Heart left ventricle (tissue), 13 donors: ENCODE measurements at regions not wholly inside any gene's neighbourhood (a gene's known extent, or its start where the extent isn't known, plus 50 kb on each side); places are given as distances from the start of the nearest gene placed in this dataset.

Experiments
- CTCF ChIP-seq, 12 donors: fragments of 200-600 bp; sonication (generic) in 4 of 12; IDR thresholded peaks; one replicate each; pipeline versions ENCODE4 v1.5.0 to v1.8.0; 2018 to 2022; ENCODE audit warnings: antibody characterized with exemption in 12 of 12, mild to moderate bottlenecking in 5 of 12
- POLR2A ChIP-seq, 2 donors: fragments of 450-650 bp; IDR thresholded peaks; one replicate each; pipeline ENCODE4 v1.6.1; 2017; ENCODE audit warnings: antibody characterized with exemption in 2 of 2, mild to moderate bottlenecking in 2 of 2, moderate library complexity in 2 of 2
- donor health status: ischemic (EF 13 %, LVEDD 7.1; RV severe dilation, severe dysfunction).
- donor health status: DM: no; HTN: yes; CAD: no.
- donor health status: DM: no; HTN: no; CAD: no.
- donor health status: ischemic (EF 25% LVEDD 6.9; RV normal size, moderate dysfunction).
- donor health status: ischemic (EF 25% LVEDD 5.7; RV mildly dilated, moderate dysfunction).
- donor health status: ischemic (EF 35%, LVEDD 5.7; RV mildly dilated, moderate dysfunction).
- donor health status: nonischemic (EF 11% LVEDD 7.7; RV severe dilation, severe dysfunction).
- donor health status: DM: yes; HTN: yes; CAD: no.
- donor health status: PGD.
- donor health status: ischemic (EF 29% LVEDD 5.4; RV normal size, mild dysfunction).
- donor health status: nonischemic (EF 23%, LVEDD 6.1; RV moderate dilation, normal function).

GRCh38 chr12:13339091-13339490 lies 142.6 kb downstream of the EMP1 start:
- TF ChIP-seq CTCF (IDR thresholded peaks at IDR 0.05) = no peak
- no peak for TF ChIP-seq POLR2A (IDR thresholded peaks at IDR 0.05)
